RWPE1 (cell line): ENCODE measurements at regions not wholly inside any gene's neighbourhood (a gene's known extent, or its start where the extent isn't known, plus 50 kb on each side); places are given as distances from the start of the nearest gene placed in this dataset.
"Not testable (repeated sequence)": the region's sequence is repeated elsewhere in the genome, so short reads cannot be mapped to it uniquely, and the experiment has no call there.

Experiments
- CTCF ChIA-PET: fragments of 350-600 bp; sonication (Branson Sonifier 250); formaldehyde crosslinking; extraction: SDS; loops from one replicate; lab custom pipeline; 2021; lab: Yijun Ruan, JAX
- POLR2A ChIA-PET: fragments of 400-600 bp; formaldehyde crosslinking; extraction: SDS; loops from one replicate; lab custom pipeline; 2020; ENCODE audit warnings: antibody characterized with exemption; ENCODE audit not compliant: low non-redundant PET; lab: Yijun Ruan, JAX
- DNase-seq: peaks from one replicate; pipeline ENCODE4 v3.0.0; 2012; ENCODE audit warnings: low spot score
- H3K27ac ChIP-seq: fragments of 450-650 bp; 2 replicates; pipeline ENCODE4 v1.5.1; 2017
- TF ChIP-seq, protein P1 (sequence below): fragments of 450-650 bp; conservative IDR thresholded peaks from 2 replicates; pipeline ENCODE4 v1.5.1; 2017; ENCODE audit warnings: low read depth, mild to moderate bottlenecking

DNA sequence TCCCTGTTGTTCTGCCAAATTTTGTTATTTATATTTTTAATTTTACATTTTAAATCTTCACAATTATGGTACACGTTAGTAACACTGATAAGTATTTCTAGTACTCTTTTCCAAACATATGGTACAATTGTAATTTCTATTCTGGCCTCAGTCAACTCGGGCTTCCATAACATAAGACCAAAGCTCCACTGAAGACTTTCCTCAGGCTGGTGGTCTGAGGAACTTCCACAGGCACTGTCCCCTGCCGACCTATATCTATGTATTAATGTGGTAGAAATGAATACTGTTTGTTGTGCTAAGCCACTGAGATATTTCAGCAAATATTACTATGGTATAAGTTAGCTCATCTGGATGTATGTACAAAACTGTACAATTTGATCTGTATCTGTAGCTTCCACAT, 407.6 kb upstream of the ZNF804A start:
- CTCF ChIA-PET, result no interaction called here
- POLR2A ChIA-PET, result no interaction called here
- DNase-seq, result no peak
- TF ChIP-seq, protein P1, sequence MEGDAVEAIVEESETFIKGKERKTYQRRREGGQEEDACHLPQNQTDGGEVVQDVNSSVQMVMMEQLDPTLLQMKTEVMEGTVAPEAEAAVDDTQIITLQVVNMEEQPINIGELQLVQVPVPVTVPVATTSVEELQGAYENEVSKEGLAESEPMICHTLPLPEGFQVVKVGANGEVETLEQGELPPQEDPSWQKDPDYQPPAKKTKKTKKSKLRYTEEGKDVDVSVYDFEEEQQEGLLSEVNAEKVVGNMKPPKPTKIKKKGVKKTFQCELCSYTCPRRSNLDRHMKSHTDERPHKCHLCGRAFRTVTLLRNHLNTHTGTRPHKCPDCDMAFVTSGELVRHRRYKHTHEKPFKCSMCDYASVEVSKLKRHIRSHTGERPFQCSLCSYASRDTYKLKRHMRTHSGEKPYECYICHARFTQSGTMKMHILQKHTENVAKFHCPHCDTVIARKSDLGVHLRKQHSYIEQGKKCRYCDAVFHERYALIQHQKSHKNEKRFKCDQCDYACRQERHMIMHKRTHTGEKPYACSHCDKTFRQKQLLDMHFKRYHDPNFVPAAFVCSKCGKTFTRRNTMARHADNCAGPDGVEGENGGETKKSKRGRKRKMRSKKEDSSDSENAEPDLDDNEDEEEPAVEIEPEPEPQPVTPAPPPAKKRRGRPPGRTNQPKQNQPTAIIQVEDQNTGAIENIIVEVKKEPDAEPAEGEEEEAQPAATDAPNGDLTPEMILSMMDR, result no peak
- no peak overlapping the region for H3K27ac ChIP-seq

DNA sequence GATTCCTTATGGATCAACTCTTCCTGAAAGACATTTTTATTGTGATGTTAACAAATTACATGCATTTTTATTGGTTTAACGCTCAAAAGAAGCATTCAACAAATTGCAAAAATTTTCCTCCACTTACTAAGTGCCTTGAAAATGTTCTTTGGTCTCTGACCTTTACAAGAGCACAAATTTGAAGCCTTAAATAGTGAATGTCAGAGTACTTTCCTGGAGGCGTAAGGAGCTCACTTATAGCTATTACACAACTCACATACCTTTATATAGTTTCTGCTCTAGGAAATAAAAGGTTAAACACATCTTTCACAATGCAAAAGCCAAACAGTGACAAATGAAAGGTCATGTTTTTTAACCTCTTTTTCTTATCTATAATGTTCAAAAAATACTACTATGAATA, 405.7 kb upstream of the ZNF804A start:
- ChIA-PET POLR2A (no interaction called here), CTCF (no interaction called here)
- H3K27ac ChIP-seq, result no peak overlapping the region
- TF ChIP-seq, protein P1, result no peak
- DNase-seq, result no peak

DNA sequence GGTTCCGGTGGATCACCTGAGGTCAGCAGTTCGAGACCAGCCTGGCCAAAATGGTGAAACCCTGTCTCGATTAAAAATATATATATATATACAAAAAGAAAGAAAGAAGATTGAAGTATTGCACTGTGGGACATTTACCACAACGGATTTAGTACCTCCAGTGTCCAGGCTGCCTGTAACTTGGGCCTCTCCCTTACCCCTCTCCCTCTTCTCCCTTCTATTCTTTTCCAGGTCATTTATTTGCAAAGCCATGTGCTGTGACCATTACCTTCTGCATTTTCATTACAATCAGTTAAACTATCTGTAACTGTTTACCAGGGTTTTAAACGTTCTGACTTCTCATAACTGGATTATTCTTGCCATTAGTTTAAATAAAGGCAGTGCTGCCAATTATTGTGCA, 400.9 kb upstream of the ZNF804A start:
- CTCF ChIA-PET, result no interaction called here
- no peak for DNase-seq
- TF ChIP-seq, protein P1, result no peak
- no peak overlapping the region for H3K27ac ChIP-seq
- POLR2A ChIA-PET, result no interaction called here

DNA sequence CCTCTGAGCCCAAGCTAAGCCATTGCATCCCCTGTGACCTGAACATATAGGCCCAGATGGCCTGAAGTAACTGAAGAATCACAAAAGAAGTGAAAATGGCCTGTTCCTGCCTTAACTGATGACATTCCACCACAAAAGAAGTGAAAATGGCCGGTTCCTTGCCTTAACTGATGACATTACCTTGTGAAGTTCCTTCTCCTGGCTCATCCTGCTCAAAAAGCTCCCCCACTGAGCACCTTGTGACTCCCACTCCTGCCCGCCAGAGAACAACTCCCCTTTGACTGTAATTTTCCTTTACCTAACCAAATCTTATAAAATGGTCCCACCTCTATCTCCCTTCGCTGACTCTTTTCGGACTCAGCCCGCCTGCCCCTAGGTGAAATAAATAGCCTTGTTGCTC, 399.5 kb upstream of the ZNF804A start:
- H3K27ac ChIP-seq, DNase-seq, POLR2A ChIA-PET, CTCF ChIA-PET: not testable (repeated sequence)

DNA sequence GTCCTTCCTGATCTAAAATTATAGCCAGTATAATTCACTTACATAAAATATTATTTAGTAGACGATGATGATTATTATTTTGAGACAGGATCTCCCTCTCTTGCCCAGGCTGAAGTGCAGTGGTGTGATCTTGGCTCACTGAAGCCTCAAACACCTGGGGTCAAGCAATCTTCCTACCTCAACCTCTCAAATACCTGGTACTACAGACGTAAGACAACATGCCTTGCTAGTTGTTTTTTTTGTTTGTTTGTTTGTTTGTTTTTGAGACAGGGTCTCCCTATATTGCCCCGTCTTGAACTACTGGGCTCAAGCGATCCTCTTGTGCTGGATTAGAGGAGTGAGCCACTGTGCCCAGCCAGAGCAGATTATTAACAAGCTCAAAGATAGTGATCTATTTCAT, 399.1 kb upstream of the ZNF804A start:
- H3K27ac ChIP-seq, result no peak overlapping the region
- TF ChIP-seq, protein P1, result no peak
- no peak for DNase-seq
- ChIA-PET CTCF (no interaction called here), POLR2A (no interaction called here)

DNA sequence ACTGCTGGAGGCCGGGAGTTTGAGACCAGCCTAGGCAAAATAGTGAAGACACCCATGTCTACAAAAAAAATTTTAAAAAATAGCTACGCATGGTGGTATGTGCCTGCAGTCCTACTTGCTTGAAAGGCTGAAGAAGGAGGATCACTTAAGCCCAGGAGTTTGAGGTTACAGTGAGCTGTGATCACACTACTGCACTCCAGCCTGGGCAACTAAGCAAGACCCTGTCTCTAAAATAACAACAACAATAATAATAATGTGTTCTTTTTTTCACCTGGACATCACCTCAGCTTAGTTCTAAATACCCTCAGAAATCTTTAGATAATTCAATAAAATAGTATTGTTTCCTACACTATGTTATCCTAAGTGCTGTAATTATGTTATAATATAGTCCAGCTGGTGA, 397.1 kb upstream of the ZNF804A start:
- TF ChIP-seq, protein P1, result no peak
- no peak overlapping the region for H3K27ac ChIP-seq
- CTCF ChIA-PET, result no interaction called here
- POLR2A ChIA-PET, result no interaction called here
- no peak for DNase-seq

DNA sequence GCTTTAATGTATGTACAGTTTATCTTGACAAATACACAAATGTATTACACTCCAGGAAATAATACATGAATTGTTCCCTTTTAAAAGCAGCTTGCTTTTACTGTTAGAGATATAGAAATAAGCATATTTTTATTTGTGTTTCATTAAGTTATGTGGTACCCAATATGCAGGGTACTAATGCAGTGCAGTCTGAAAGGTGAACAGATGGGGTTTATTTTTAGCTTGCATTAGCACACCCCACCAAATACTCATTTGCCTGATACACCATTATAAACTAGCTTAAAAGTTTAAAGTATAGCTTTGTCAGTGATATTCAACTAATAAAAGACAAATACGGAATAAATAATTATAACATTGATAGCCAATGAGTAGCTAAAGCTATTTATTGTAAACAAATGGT, 394.7 kb upstream of the ZNF804A start:
- H3K27ac ChIP-seq, result no peak overlapping the region
- no peak for DNase-seq
- TF ChIP-seq, protein P1, result no peak
- CTCF ChIA-PET, result no interaction called here
- POLR2A ChIA-PET, result no interaction called here
